ENCODE measurements at regions not wholly inside any gene's neighbourhood (a gene's known extent, or its start where the extent isn't known, plus 50 kb on each side); places are given as distances from the start of the nearest gene placed in this dataset.

DNA sequence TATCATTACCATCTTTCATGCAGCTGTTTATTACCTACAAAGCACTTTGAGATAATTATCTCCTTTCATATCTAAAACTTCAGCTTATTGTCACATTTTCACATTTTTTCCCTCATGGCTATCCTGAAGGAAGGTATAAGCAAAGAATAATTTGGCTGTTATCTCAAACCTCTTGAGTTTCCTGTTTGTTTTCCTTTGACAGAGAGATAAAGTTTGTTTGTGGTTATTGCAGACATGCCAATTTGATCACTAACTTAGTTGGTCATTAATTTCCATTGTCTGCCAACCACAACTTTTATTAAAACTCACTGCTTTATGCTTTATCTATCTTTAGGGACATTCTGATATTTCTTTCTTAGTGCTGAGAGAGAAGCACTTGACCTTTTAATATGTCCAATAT is 89.8 kb upstream of the SPANXB1 start:
- Histone ChIP-seq H3K9ac (ENCODE audit: low read depth, low read length) (no peak overlapping the region), H4K20me1 (ENCODE audit: insufficient read depth, low read length) (no peaks in the 10 kb centered on the region), H3K14ac (replicated peaks; ENCODE audit: low read depth, low read length) (no peak overlapping the region), H3K23ac (ENCODE audit: low read depth, low read length) (no peak overlapping the region), H3K79me1 (ENCODE audit: low read depth in 1 of 2, low read length in 2 of 2) (no peaks in the 10 kb centered on the region), H3K36me3 (ENCODE audit: control insufficient read depth, insufficient read depth, low read length) (no peaks in the 10 kb centered on the region), H4K5ac (ENCODE audit: low read depth, low read length) (no peak overlapping the region), H3K27ac (ENCODE audit: insufficient read depth, low read length) (no peak overlapping the region), H2BK120ac (ENCODE audit: low read depth, low read length) (no peak overlapping the region), H2BK20ac (ENCODE audit: low read depth, low read length) (no peak overlapping the region), H2BK5ac (ENCODE audit: low read depth, low read length, poor library complexity, severe bottlenecking) (no peak overlapping the region), H3K9me3 (ENCODE audit: control insufficient read depth, insufficient read depth, low read length) (no peaks in the 10 kb centered on the region), H4K8ac (ENCODE audit: low read depth in 2 of 2, low read length in 2 of 2) (no peak overlapping the region), H3K27me3 (ENCODE audit: control insufficient read depth, insufficient read depth, low read length) (no peaks in the 10 kb centered on the region), H3K4me2 (ENCODE audit: low read depth, low read length) (no peak overlapping the region), H3K18ac (ENCODE audit: low read depth, low read length) (no peak overlapping the region), H2AK9ac (replicated peaks; ENCODE audit: low read depth, low read length, poor library complexity) (no peak overlapping the region), H2AK5ac (ENCODE audit: low read depth, low read length) (no peak overlapping the region), H2AFZ (replicated peaks; ENCODE audit: low read length, poor library complexity) (no peak overlapping the region), H3K9me1 (ENCODE audit: insufficient read depth, low read length) (no peaks in the 10 kb centered on the region), H4K91ac (ENCODE audit: insufficient read depth, low read depth, low read length) (no peak overlapping the region), H2BK15ac (ENCODE audit: low read depth, low read length) (no peak overlapping the region), H3K4me3 (ENCODE audit: insufficient read depth, low read depth, low read length) (no peak overlapping the region), H3K4me1 (ENCODE audit: control insufficient read depth, insufficient read depth, low read length) (no peaks in the 10 kb centered on the region), H3K4ac (ENCODE audit: low read depth, low read length) (no peak overlapping the region), H3K56ac (ENCODE audit: extremely low read depth, insufficient read depth, low read length) (no peak overlapping the region)
- ChIA-PET CTCF (no interaction called here), POLR2A (ENCODE audit: unreplicated experiment) (no interaction called here)
- dilution Hi-C loops (cut with HindIII; ENCODE audit: low sequenced_read_pairs, unreplicated experiment) (no loop called here), intact Hi-C loops (cut with micrococcal nuclease) (loop anchor here (10.0 kb wide), 1 partner anchor 62 kb away; no protein-coding TSS in a partner anchor), in situ Hi-C loops (cut with MboI; ENCODE audit: low sequenced_read_pairs) (loop anchor here (25.0 kb wide), 1 partner anchor 375 kb away; no protein-coding TSS in a partner anchor)
- no TSS peak for BruUV-seq (replicated peaks)
- TF ChIP-seq CHD1 (IDR thresholded peaks at IDR 0.05; ENCODE audit: low read depth, low read length) (no peak), CEBPB (IDR thresholded peaks at IDR 0.05; ENCODE audit: low read depth, low read length) (no peak), MAZ (IDR thresholded peaks at IDR 0.05; ENCODE audit: borderline replicate concordance, low read depth, low read length) (no peak), RCOR1 (IDR thresholded peaks at IDR 0.05; ENCODE audit: insufficient replicate concordance, low read length) (no peak), NFE2L2 (IDR thresholded peaks at IDR 0.05; ENCODE audit: low read depth, low read length) (no peak), POLR2A (IDR thresholded peaks at IDR 0.05; ENCODE audit: low read depth, low read length) (no peak), BHLHE40 (IDR thresholded peaks at IDR 0.05; ENCODE audit: low read depth, low read length) (no peak), RFX5 (IDR thresholded peaks at IDR 0.05; ENCODE audit: low read depth, low read length) (no peak), MAFK (IDR thresholded peaks at IDR 0.05; ENCODE audit: low read depth, low read length) (no peak), FOS (IDR thresholded peaks at IDR 0.05; ENCODE audit: low read depth, low read length) (no peak)
- TF ChIP-seq, protein P1, sequence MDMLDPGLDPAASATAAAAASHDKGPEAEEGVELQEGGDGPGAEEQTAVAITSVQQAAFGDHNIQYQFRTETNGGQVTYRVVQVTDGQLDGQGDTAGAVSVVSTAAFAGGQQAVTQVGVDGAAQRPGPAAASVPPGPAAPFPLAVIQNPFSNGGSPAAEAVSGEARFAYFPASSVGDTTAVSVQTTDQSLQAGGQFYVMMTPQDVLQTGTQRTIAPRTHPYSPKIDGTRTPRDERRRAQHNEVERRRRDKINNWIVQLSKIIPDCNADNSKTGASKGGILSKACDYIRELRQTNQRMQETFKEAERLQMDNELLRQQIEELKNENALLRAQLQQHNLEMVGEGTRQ (IDR thresholded peaks at IDR 0.05; ENCODE audit: low read depth, low read length): no peak
- no peak for DNase-seq
- no peak for ATAC-seq (ENCODE audit: low read depth)

Data from IMR-90 (cell line).